ENCODE measurements at regions not wholly inside any gene's neighbourhood (a gene's known extent, or its start where the extent isn't known, plus 50 kb on each side); places are given as distances from the start of the nearest gene placed in this dataset.

GRCh38 chr16:48903039-48903438, 293.1 kb upstream of the N4BP1 start:
- H3K4me1 ChIP-seq (ENCODE audit: insufficient read depth, low read length) = no peaks in the 10 kb centered on the region
- no peak for TF ChIP-seq CTCF (IDR thresholded peaks at IDR 0.05; ENCODE audit: extremely low read depth, low read depth, low read length)
- H3K4me3 ChIP-seq (ENCODE audit: insufficient read depth, low read length) = no peak overlapping the region

GRCh38 chr16:48901712-48902374, 291.9 kb upstream of the N4BP1 start:
- H4K20me1 ChIP-seq (ENCODE audit: insufficient read depth, low read length) = no peaks in the 10 kb centered on the region
- H3K27me3 ChIP-seq (ENCODE audit: insufficient read depth, low read length) = no peaks in the 10 kb centered on the region
- no peak overlapping the region for H2AFZ ChIP-seq (ENCODE audit: low read length)
- no peaks in the 10 kb centered on the region for H3K79me2 ChIP-seq (ENCODE audit: insufficient read depth, low read length)
- H3K4me2 ChIP-seq (ENCODE audit: insufficient read depth, low read length) = no peak overlapping the region
- H3K27ac ChIP-seq (ENCODE audit: low read depth, low read length) = no peak overlapping the region
- H3K36me3 ChIP-seq (ENCODE audit: insufficient read depth, low read length) = no peaks in the 10 kb centered on the region
- no peaks in the 10 kb centered on the region for H3K9me3 ChIP-seq (ENCODE audit: low read depth, low read length)
- peak; percentile 14 for TF ChIP-seq CTCF (IDR thresholded peaks at IDR 0.05; ENCODE audit: extremely low read depth, low read depth, low read length)
- H3K4me1 ChIP-seq (ENCODE audit: insufficient read depth, low read length) = no peaks in the 10 kb centered on the region
- no peak overlapping the region for H3K4me3 ChIP-seq (ENCODE audit: insufficient read depth, low read length)
- no peak for DNase-seq (ENCODE audit: insufficient read length, low spot score, missing footprints)

More at GRCh38 chr16:48903039-48903438, 293.1 kb upstream of the N4BP1 start:
- Histone ChIP-seq H4K20me1 (ENCODE audit: insufficient read depth, low read length) (no peaks in the 10 kb centered on the region), H3K9me3 (ENCODE audit: low read depth, low read length) (no peaks in the 10 kb centered on the region), H3K4me2 (ENCODE audit: insufficient read depth, low read length) (no peak overlapping the region), H3K79me2 (ENCODE audit: insufficient read depth, low read length) (no peaks in the 10 kb centered on the region), H3K27me3 (ENCODE audit: insufficient read depth, low read length) (no peaks in the 10 kb centered on the region), H3K36me3 (ENCODE audit: insufficient read depth, low read length) (no peaks in the 10 kb centered on the region), H3K27ac (ENCODE audit: low read depth, low read length) (no peak overlapping the region), H2AFZ (ENCODE audit: low read length) (no peak overlapping the region)
- no peak for DNase-seq (ENCODE audit: insufficient read length, low spot score, missing footprints)

- no peak for TF ChIP-seq CTCF (IDR thresholded peaks at IDR 0.05; ENCODE audit: extremely low read depth, low read depth, low read length)
- no peak for DNase-seq (ENCODE audit: insufficient read length, low spot score, missing footprints)
- H2AFZ ChIP-seq (ENCODE audit: low read length) = no peak overlapping the region
Observed at GRCh38 chr16:48899500-48899899, 289.5 kb upstream of the N4BP1 start.

GRCh38 chr16:48897698-48898205, 287.8 kb upstream of the N4BP1 start:
- TF ChIP-seq CTCF (IDR thresholded peaks at IDR 0.05; ENCODE audit: extremely low read depth, low read depth, low read length) = no peak
- Histone ChIP-seq H3K4me2 (ENCODE audit: insufficient read depth, low read length) (no peak overlapping the region), H3K27me3 (ENCODE audit: insufficient read depth, low read length) (no peaks in the 10 kb centered on the region), H2AFZ (ENCODE audit: low read length) (no peak overlapping the region), H3K9me3 (ENCODE audit: low read depth, low read length) (no peaks in the 10 kb centered on the region), H3K27ac (ENCODE audit: low read depth, low read length) (no peak overlapping the region), H3K79me2 (ENCODE audit: insufficient read depth, low read length) (no peaks in the 10 kb centered on the region), H3K4me3 (ENCODE audit: insufficient read depth, low read length) (no peak overlapping the region), H3K4me1 (ENCODE audit: insufficient read depth, low read length) (no peaks in the 10 kb centered on the region), H3K36me3 (ENCODE audit: insufficient read depth, low read length) (no peaks in the 10 kb centered on the region), H4K20me1 (ENCODE audit: insufficient read depth, low read length) (no peaks in the 10 kb centered on the region)
- no peak for DNase-seq (ENCODE audit: insufficient read length, low spot score, missing footprints)

More at GRCh38 chr16:48899500-48899899, 289.5 kb upstream of the N4BP1 start:
- Histone ChIP-seq H3K9me3 (ENCODE audit: low read depth, low read length) (no peaks in the 10 kb centered on the region), H3K4me1 (ENCODE audit: insufficient read depth, low read length) (no peaks in the 10 kb centered on the region), H4K20me1 (ENCODE audit: insufficient read depth, low read length) (no peaks in the 10 kb centered on the region), H3K4me3 (ENCODE audit: insufficient read depth, low read length) (no peak overlapping the region), H3K27me3 (ENCODE audit: insufficient read depth, low read length) (no peaks in the 10 kb centered on the region), H3K36me3 (ENCODE audit: insufficient read depth, low read length) (no peaks in the 10 kb centered on the region), H3K27ac (ENCODE audit: low read depth, low read length) (no peak overlapping the region), H3K4me2 (ENCODE audit: insufficient read depth, low read length) (no peak overlapping the region), H3K79me2 (ENCODE audit: insufficient read depth, low read length) (no peaks in the 10 kb centered on the region)
